ENCODE measurements at regions not wholly inside any gene's neighbourhood (a gene's known extent, or its start where the extent isn't known, plus 50 kb on each side); places are given as distances from the start of the nearest gene placed in this dataset.
A peak's percentile ranks its signal among the peaks of the same experiment; 100 is the strongest.

- TF ChIP-seq TAF9B (IDR thresholded peaks at IDR 0.05; ENCODE audit: partially characterized antibody) (peak; percentile 36), ESRRA (IDR thresholded peaks at IDR 0.05; ENCODE audit: borderline replicate concordance, low read depth) (no peak), E4F1 (CRISPR knock-in tag; IDR thresholded peaks at IDR 0.05; ENCODE audit: borderline replicate concordance) (no peak), DPF2 (IDR thresholded peaks at IDR 0.05) (no peak), THRB (CRISPR knock-in tag; conservative IDR thresholded peaks at IDR 0.05) (no peak), CREM (IDR thresholded peaks at IDR 0.05; ENCODE audit: low read depth) (peak; percentile 21; the same call in 1 of the 2 replicates), HDAC6 (IDR thresholded peaks at IDR 0.05; ENCODE audit: low read depth, low read length) (no peak), TCF3 (CRISPR knock-in tag; IDR thresholded peaks at IDR 0.05) (peak; percentile 59; the same call in 1 of the 2 replicates), CREB1 (IDR thresholded peaks at IDR 0.05) (no peak), CREB1 (CRISPR knock-in tag; IDR thresholded peaks at IDR 0.05) (no peak; the same call in 1 of the 2 replicates), ZNF212 (CRISPR knock-in tag; IDR thresholded peaks at IDR 0.05) (no peak), ZKSCAN1 (IDR thresholded peaks at IDR 0.05; ENCODE audit: low read depth, low read length) (no peak), CBFA2T3 (IDR thresholded peaks at IDR 0.05) (peak; percentile 68), ARID3A (IDR thresholded peaks at IDR 0.05; ENCODE audit: borderline replicate concordance, low read depth, low read length) (no peak), TEAD2 (tag; IDR thresholded peaks at IDR 0.05) (no peak), ZNF561 (CRISPR knock-in tag; conservative IDR thresholded peaks at IDR 0.05) (no peak), ELK1 (CRISPR knock-in tag; IDR thresholded peaks at IDR 0.05) (no peak), FOXO4 (CRISPR knock-in tag; IDR thresholded peaks at IDR 0.05) (no peak), RBFOX2 (IDR thresholded peaks at IDR 0.05; ENCODE audit: low read depth, low read length) (no peak), CREB3 (tag; conservative IDR thresholded peaks at IDR 0.05; ENCODE audit: low read depth) (no peak), LCOR (CRISPR knock-in tag; IDR thresholded peaks at IDR 0.05) (no peak), SMAD1 (IDR thresholded peaks at IDR 0.05; ENCODE audit: low read depth, low read length, partially characterized antibody) (no peak)
Observed at GRCh38 chr5:124654418-124654817, 92.0 kb downstream of the ZNF608 start (continued).

Measured in K562 (cell line).